ENCODE measurements at regions not wholly inside any gene's neighbourhood (a gene's known extent, or its start where the extent isn't known, plus 50 kb on each side); places are given as distances from the start of the nearest gene placed in this dataset.

DNA sequence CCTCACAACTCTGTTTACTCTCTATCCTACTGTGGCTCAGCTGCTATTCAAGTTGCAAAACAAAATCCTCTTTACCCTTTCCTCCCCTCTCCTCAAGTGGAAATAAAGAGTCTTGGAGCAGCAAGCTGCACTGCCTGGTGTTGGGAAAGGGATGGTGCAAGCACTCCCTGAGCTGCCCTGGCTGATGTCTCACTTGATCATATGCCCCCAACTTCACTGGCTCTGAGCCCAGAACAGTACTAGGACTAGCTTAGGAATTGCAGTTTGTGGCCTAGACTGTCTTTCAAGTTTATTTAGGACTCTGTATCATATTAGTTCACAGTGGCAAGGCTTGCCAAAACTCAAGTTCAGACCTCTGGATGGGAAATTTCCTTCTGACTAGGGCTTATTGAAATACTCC, 1683.8 kb upstream of the SEL1L start:
- TF ChIP-seq, protein P1, sequence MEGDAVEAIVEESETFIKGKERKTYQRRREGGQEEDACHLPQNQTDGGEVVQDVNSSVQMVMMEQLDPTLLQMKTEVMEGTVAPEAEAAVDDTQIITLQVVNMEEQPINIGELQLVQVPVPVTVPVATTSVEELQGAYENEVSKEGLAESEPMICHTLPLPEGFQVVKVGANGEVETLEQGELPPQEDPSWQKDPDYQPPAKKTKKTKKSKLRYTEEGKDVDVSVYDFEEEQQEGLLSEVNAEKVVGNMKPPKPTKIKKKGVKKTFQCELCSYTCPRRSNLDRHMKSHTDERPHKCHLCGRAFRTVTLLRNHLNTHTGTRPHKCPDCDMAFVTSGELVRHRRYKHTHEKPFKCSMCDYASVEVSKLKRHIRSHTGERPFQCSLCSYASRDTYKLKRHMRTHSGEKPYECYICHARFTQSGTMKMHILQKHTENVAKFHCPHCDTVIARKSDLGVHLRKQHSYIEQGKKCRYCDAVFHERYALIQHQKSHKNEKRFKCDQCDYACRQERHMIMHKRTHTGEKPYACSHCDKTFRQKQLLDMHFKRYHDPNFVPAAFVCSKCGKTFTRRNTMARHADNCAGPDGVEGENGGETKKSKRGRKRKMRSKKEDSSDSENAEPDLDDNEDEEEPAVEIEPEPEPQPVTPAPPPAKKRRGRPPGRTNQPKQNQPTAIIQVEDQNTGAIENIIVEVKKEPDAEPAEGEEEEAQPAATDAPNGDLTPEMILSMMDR (IDR thresholded peaks at IDR 0.05) = no peak
- TF ChIP-seq POLR2A (IDR thresholded peaks at IDR 0.05) = no peak
